ENCODE measurements at regions not wholly inside any gene's neighbourhood (a gene's known extent, or its start where the extent isn't known, plus 50 kb on each side); places are given as distances from the start of the nearest gene placed in this dataset.

DNA sequence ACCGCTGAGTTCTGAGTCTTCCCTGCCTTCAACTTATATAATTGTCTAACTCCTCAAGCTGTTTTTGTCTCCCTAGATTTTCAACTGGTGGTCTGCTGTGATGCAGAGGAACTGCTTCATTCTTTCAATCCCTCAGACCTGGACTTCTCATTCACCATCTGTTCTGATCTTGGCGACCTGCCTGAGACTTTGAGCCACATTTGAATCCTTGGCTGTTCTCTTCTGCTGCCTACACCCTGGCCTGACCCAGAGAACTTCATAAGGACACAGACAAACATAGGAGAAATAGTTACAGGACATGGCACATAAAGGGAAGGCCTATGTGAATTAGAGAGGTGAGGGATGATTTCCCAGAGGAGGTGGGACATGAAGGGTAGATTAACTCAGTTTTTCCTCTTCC is 326.7 kb downstream of the PTEN start:
- H3K4me1 ChIP-seq (ENCODE audit: insufficient read depth, low read length, poor library complexity, severe bottlenecking), result no peaks in the 10 kb centered on the region
- ChIA-PET CTCF (no interaction called here), POLR2A (ENCODE audit: low non-redundant PET) (no interaction called here)
- peaks cover 2% of the 10 kb centered on the region for H3K27me3 ChIP-seq (replicated peaks; ENCODE audit: insufficient read depth, low read depth, low read length, poor library complexity)
- no TSS peak for BruUV-seq (replicated peaks)
- no peaks in the 10 kb centered on the region for H3K36me3 ChIP-seq (ENCODE audit: insufficient read depth, low read length, poor library complexity, severe bottlenecking)
- intact Hi-C loops (cut with micrococcal nuclease; ENCODE audit: unreplicated experiment), result no loop called here
- DNase-seq (ENCODE audit: low spot score), result no peak
- H3K27ac ChIP-seq (ENCODE audit: low read depth, low read length, poor library complexity, severe bottlenecking), result no peak overlapping the region
- no peaks in the 10 kb centered on the region for H3K9me3 ChIP-seq (ENCODE audit: low read depth, low read length, poor library complexity, severe bottlenecking)
- no peak overlapping the region for H3K4me3 ChIP-seq (ENCODE audit: low read depth, low read length, poor library complexity, severe bottlenecking)
- no peak for TF ChIP-seq EZH2 (IDR thresholded peaks at IDR 0.05; ENCODE audit: borderline replicate concordance, low read depth, low read length, poor library complexity, severe bottlenecking)
- TF ChIP-seq, protein P1, sequence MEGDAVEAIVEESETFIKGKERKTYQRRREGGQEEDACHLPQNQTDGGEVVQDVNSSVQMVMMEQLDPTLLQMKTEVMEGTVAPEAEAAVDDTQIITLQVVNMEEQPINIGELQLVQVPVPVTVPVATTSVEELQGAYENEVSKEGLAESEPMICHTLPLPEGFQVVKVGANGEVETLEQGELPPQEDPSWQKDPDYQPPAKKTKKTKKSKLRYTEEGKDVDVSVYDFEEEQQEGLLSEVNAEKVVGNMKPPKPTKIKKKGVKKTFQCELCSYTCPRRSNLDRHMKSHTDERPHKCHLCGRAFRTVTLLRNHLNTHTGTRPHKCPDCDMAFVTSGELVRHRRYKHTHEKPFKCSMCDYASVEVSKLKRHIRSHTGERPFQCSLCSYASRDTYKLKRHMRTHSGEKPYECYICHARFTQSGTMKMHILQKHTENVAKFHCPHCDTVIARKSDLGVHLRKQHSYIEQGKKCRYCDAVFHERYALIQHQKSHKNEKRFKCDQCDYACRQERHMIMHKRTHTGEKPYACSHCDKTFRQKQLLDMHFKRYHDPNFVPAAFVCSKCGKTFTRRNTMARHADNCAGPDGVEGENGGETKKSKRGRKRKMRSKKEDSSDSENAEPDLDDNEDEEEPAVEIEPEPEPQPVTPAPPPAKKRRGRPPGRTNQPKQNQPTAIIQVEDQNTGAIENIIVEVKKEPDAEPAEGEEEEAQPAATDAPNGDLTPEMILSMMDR (conservative IDR thresholded peaks at IDR 0.05; ENCODE audit: low read depth, low read length), result no peak

DNA sequence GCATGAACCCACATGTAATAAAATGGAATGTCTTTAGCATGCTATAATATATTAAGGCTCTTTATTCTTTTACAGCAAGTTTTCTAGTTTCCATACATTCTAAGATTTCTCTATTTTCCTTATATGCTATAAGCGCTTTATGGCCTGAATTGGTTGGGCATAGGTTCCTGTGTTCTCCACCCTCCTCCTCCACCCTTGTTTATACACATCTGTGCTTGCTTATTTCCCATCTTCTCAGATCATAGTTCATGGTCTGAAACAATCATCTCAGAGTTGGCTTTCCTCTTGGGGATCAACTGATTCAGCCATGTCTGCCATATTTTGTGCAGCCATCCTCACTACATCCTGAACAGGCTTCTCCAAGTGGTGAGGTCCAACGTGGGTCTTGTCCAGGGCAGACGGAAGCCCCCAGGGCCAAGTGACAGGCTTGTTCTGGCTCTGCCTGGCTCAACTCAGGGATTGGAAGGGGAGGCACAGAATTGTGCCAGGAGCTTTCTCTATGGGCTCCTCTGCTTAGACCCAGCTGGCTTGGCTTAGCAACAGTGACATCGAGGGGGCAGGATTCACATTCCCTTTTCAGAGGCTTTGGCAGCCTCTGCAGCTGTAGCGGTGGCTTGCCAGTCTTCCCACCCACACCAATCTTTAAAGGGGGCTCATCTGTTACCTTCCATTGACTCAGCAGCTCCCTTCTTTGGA is 327.3 kb downstream of the PTEN start:
- H3K27ac ChIP-seq (ENCODE audit: low read depth, low read length, poor library complexity, severe bottlenecking), result no peak overlapping the region
- H3K9me3 ChIP-seq (ENCODE audit: low read depth, low read length, poor library complexity, severe bottlenecking), result no peaks in the 10 kb centered on the region
- no peak overlapping the region for H3K4me3 ChIP-seq (ENCODE audit: low read depth, low read length, poor library complexity, severe bottlenecking)
- no peak for TF ChIP-seq EZH2 (IDR thresholded peaks at IDR 0.05; ENCODE audit: borderline replicate concordance, low read depth, low read length, poor library complexity, severe bottlenecking)
- TF ChIP-seq, protein P1 (conservative IDR thresholded peaks at IDR 0.05; ENCODE audit: low read depth, low read length), result no peak
- POLR2A ChIA-PET (ENCODE audit: low non-redundant PET), result no interaction called here
- CTCF ChIA-PET, result no interaction called here
- intact Hi-C loops (cut with micrococcal nuclease; ENCODE audit: unreplicated experiment), result no loop called here
- peaks cover 2% of the 10 kb centered on the region for H3K27me3 ChIP-seq (replicated peaks; ENCODE audit: insufficient read depth, low read depth, low read length, poor library complexity)
- H3K36me3 ChIP-seq (ENCODE audit: insufficient read depth, low read length, poor library complexity, severe bottlenecking), result no peaks in the 10 kb centered on the region
- no TSS peak for BruUV-seq (replicated peaks)
- no peaks in the 10 kb centered on the region for H3K4me1 ChIP-seq (ENCODE audit: insufficient read depth, low read length, poor library complexity, severe bottlenecking)
- no peak for DNase-seq (ENCODE audit: low spot score)

DNA sequence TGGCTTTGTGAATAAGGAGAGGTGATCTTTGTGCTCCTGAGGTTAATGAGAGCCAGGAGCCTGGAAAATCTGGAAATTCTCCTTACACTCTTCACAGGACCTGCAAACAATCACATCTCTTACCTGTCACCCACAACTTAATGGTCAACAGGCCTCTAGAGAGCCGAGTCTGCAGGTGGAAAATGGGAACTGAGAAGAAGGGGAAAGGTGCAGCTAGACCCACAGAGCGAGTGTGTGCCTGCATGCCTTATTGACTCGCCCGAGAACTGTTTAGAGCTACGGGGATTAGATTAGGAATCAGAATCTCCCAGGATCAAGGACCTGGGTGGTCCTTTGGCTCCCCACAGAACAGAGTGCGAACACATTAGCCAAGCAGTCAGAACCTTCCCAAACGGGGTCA is 329.6 kb downstream of the PTEN start:
- ChIA-PET CTCF (no interaction called here), POLR2A (ENCODE audit: low non-redundant PET) (no interaction called here)
- H3K9me3 ChIP-seq (ENCODE audit: low read depth, low read length, poor library complexity, severe bottlenecking), result no peaks in the 10 kb centered on the region
- BruUV-seq (replicated peaks), result no TSS peak
- no peaks in the 10 kb centered on the region for H3K4me1 ChIP-seq (ENCODE audit: insufficient read depth, low read length, poor library complexity, severe bottlenecking)
- H3K27me3 ChIP-seq (replicated peaks; ENCODE audit: insufficient read depth, low read depth, low read length, poor library complexity), result peaks cover 2% of the 10 kb centered on the region
- H3K27ac ChIP-seq (ENCODE audit: low read depth, low read length, poor library complexity, severe bottlenecking), result no peak overlapping the region
- intact Hi-C loops (cut with micrococcal nuclease; ENCODE audit: unreplicated experiment), result no loop called here
- H3K36me3 ChIP-seq (ENCODE audit: insufficient read depth, low read length, poor library complexity, severe bottlenecking), result no peaks in the 10 kb centered on the region
- TF ChIP-seq, protein P1 (conservative IDR thresholded peaks at IDR 0.05; ENCODE audit: low read depth, low read length), result no peak
- no peak for TF ChIP-seq EZH2 (IDR thresholded peaks at IDR 0.05; ENCODE audit: borderline replicate concordance, low read depth, low read length, poor library complexity, severe bottlenecking)
- no peak overlapping the region for H3K4me3 ChIP-seq (ENCODE audit: low read depth, low read length, poor library complexity, severe bottlenecking)
- no peak for DNase-seq (ENCODE audit: low spot score)

Measured in A673 (cell line).